A549 (cell line): ENCODE measurements at regions not wholly inside any gene's neighbourhood (a gene's known extent, or its start where the extent isn't known, plus 50 kb on each side); places are given as distances from the start of the nearest gene placed in this dataset.

ENCODE experiments used
- ATAC-seq, 2 experiments: fragments of 200-7000 bp in 1 of 2; fragments of >200 bp in 1 of 2; cut with Nextera tagmentation in 1 of 2; cut with Tn5 transposase in 1 of 2; 3 replicates each; pipeline versions ENCODE4 v1.8.0 to v1.9.1; 2018 to 2020; ENCODE audit warnings: mild to moderate bottlenecking in 1 of 2, moderate library complexity in 1 of 2
- CTCF ChIA-PET: fragments of 300-600 bp; sonication (Branson Sonifier 250); formaldehyde crosslinking; extraction: SDS; loops from one replicate; lab custom pipeline; 2021; ENCODE audit warnings: antibody characterized with exemption, inconsistent platforms; lab: Yijun Ruan, JAX
- POLR2A ChIA-PET: fragments of 350-600 bp; formaldehyde crosslinking; extraction: SDS; loops from one replicate; lab custom pipeline; 2021; ENCODE audit warnings: antibody characterized with exemption, inconsistent platforms; lab: Yijun Ruan, JAX
- DNase-seq, 2 experiments: peaks; one replicate each; pipeline versions ENCODE4 v3.0.0 to v3.0.0-alpha.2; 2011 to 2016; ENCODE audit warnings: low read depth in 1 of 2, low spot score in 1 of 2
- FAIRE-seq: peaks from 2 replicates; lab custom pipeline; 2011; peaks lifted over from hg19 to GRCh38; lab: Jason Lieb, UNC
- H3K27ac ChIP-seq, 2 experiments: fragments of >200 bp; sonication (Bioruptor Twin); formaldehyde crosslinking; 3 replicates each; pipeline ENCODE4 v1.5.1; 2016 to 2017
- H3K4me1 ChIP-seq: fragments of >200 bp; sonication (Bioruptor Twin); formaldehyde crosslinking; 3 replicates; pipeline ENCODE4 v1.6.1; 2016
- H3K4me2 ChIP-seq: fragments of >200 bp; sonication (Bioruptor Twin); formaldehyde crosslinking; 3 replicates; pipeline ENCODE4 v1.6.1; 2016
- H3K4me3 ChIP-seq: fragments of >200 bp; sonication (Bioruptor Twin); formaldehyde crosslinking; 3 replicates; pipeline ENCODE4 v1.5.1; 2016
- H3K9me3 ChIP-seq: fragments of >200 bp; sonication (Bioruptor Twin); formaldehyde crosslinking; 3 replicates; pipeline ENCODE4 v1.6.1; 2016
- BHLHE40 ChIP-seq: IDR thresholded peaks from 2 replicates; pipeline ENCODE4 v1.6.1; 2012; ENCODE audit warnings: low read depth, low read length, inconsistent platforms
- CBX2 ChIP-seq: fragments of 200-600 bp; sonication (generic); IDR thresholded peaks from 2 replicates; pipeline ENCODE4 v1.6.1; 2016; ENCODE audit warnings: low read depth, mild to moderate bottlenecking, borderline replicate concordance
- CHD4 ChIP-seq: fragments of 200-600 bp; sonication (generic); IDR thresholded peaks from 2 replicates; pipeline ENCODE4 v1.6.1; 2016; ENCODE audit warnings: antibody characterized with exemption, mild to moderate bottlenecking, borderline replicate concordance
- E2F6 ChIP-seq: IDR thresholded peaks from 2 replicates; pipeline ENCODE4 v1.6.1; 2012; ENCODE audit warnings: low read depth, borderline replicate concordance
- ELK1 ChIP-seq: fragments of 150-350 bp; IDR thresholded peaks from 2 replicates; pipeline ENCODE4 v1.6.1; 2014; ENCODE audit warnings: low read depth, mild to moderate bottlenecking, low read length
- HDAC2 ChIP-seq: fragments of 200-600 bp; sonication (generic); IDR thresholded peaks from 2 replicates; pipeline ENCODE4 v1.6.1; 2016
- HOXA7 ChIP-seq: fragments of 250-450 bp; sonication (Bioruptor Pico); IDR thresholded peaks from 2 replicates; pipeline ENCODE4 v1.5.0; 2020; ENCODE audit warnings: mild to moderate bottlenecking, moderate library complexity
- HOXB13 ChIP-seq: fragments of 250-450 bp; sonication (Bioruptor Pico); IDR thresholded peaks from 2 replicates; pipeline ENCODE4 v1.5.0; 2020; ENCODE audit warnings: low read depth, mild to moderate bottlenecking, moderate library complexity
- JUNB ChIP-seq: fragments of >200 bp; sonication (Bioruptor Twin); formaldehyde crosslinking; IDR thresholded peaks from 2 replicates; pipeline ENCODE4 v1.6.1; 2016
- KDM1A ChIP-seq: fragments of 200-600 bp; sonication (generic); IDR thresholded peaks from 2 replicates; pipeline ENCODE4 v1.6.1; 2016; ENCODE audit warnings: low read depth, mild to moderate bottlenecking
- KDM5A ChIP-seq: fragments of 200-600 bp; sonication (generic); IDR thresholded peaks from 2 replicates; pipeline ENCODE4 v1.6.1; 2016; ENCODE audit warnings: antibody characterized with exemption, mild to moderate bottlenecking
- MAFK ChIP-seq: fragments of 450-650 bp; IDR thresholded peaks from 2 replicates; pipeline ENCODE4 v1.6.1; 2014; ENCODE audit not compliant: partially characterized antibody
- NPAS2 ChIP-seq: fragments of 250-450 bp; sonication (Bioruptor Pico); IDR thresholded peaks from 2 replicates; pipeline ENCODE4 v1.8.0; 2022; ENCODE audit warnings: mild to moderate bottlenecking, moderate library complexity, borderline replicate concordance
- NR3C1 ChIP-seq: fragments of >200 bp; sonication (Bioruptor Twin); formaldehyde crosslinking; IDR thresholded peaks from 3 replicates; pipeline ENCODE4 v1.6.1; 2017
- PHF8 ChIP-seq: fragments of 200-600 bp; sonication (generic); IDR thresholded peaks from 2 replicates; pipeline ENCODE4 v1.6.1; 2016; ENCODE audit warnings: low read depth, mild to moderate bottlenecking, antibody characterized with exemption, moderate library complexity, borderline replicate concordance
- POLR2AphosphoS2 ChIP-seq: conservative IDR thresholded peaks from 2 replicates; pipeline ENCODE4 v1.6.1; 2012; ENCODE audit warnings: low read length, improper control_type of control experiment, inconsistent platforms
- RAD21 ChIP-seq, 2 experiments: fragments of >200 bp in 1 of 2; sonication (Bioruptor Twin) in 1 of 2; formaldehyde crosslinking in 1 of 2; IDR thresholded peaks in 1 of 2; conservative IDR thresholded peaks in 1 of 2; 2 replicates in 1 of 2; 3 replicates in 1 of 2; pipeline ENCODE4 v1.6.1; 2012 to 2018; ENCODE audit warnings: inconsistent platforms in 1 of 2
- RARB ChIP-seq: fragments of 250-450 bp; sonication (Bioruptor Pico); IDR thresholded peaks from 2 replicates; pipeline ENCODE4 v1.8.0; 2021; ENCODE audit warnings: mild to moderate bottlenecking, moderate library complexity
- RNF2 ChIP-seq: fragments of 200-600 bp; sonication (generic); IDR thresholded peaks from 2 replicates; pipeline ENCODE4 v1.6.1; 2016; ENCODE audit warnings: low read depth, mild to moderate bottlenecking, antibody characterized with exemption, moderate library complexity, borderline replicate concordance
- SREBF2 ChIP-seq: fragments of 450-650 bp; IDR thresholded peaks from 2 replicates; pipeline ENCODE4 v1.6.1; 2014; ENCODE audit warnings: mild to moderate bottlenecking, moderate library complexity
- USF2 ChIP-seq: fragments of 450-650 bp; IDR thresholded peaks from 2 replicates; pipeline ENCODE4 v1.6.1; 2014; ENCODE audit warnings: antibody characterized with exemption
- WGBS: methylation state at CpG from one replicate; pipeline ENCODE4 v1.1.6; 2017; ENCODE audit errors: missing lambda C conversion rate; 5-methylcytosine and 5-hydroxymethylcytosine counted together

- TF ChIP-seq POLR2AphosphoS2 (no peak), MAFK (peak; percentile 74)
Measured at GRCh38 chr16:79995315-79995714, 394.8 kb upstream of the MAF start.

GRCh38 chr16:79994418-79994817 is 393.9 kb upstream of the MAF start:
- CTCF ChIA-PET = interaction anchor here (0.8 to 1.2 kb wide), 2 partner anchors 90 to 206 kb away, joined by 3 to 4 read pairs; no protein-coding TSS in a partner anchor
- Histone ChIP-seq H3K4me2 (no peak overlapping the region), H3K4me3 (no peak overlapping the region), H3K27ac (no peak overlapping the region), H3K4me1 (no peaks in the 10 kb centered on the region), H3K9me3 (no peaks in the 10 kb centered on the region)
- POLR2A ChIA-PET = no interaction called here
- no peak for TF ChIP-seq RARB (CRISPR knock-in tag)
- FAIRE-seq (no peak), DNase-seq (no peak), ATAC-seq (no peak)
- 62% methylated on average over 5 of the region's 5 CpGs for WGBS

More at GRCh38 chr16:79995315-79995714, 394.8 kb upstream of the MAF start:
- Histone ChIP-seq H3K4me1 (no peaks in the 10 kb centered on the region), H3K27ac (no peak overlapping the region), H3K9me3 (no peaks in the 10 kb centered on the region), H3K4me3 (no peak overlapping the region), H3K4me2 (no peak overlapping the region)
- WGBS = 86% methylated on average over 7 of the region's 7 CpGs
- DNase-seq (no peak), FAIRE-seq (no peak), ATAC-seq (no peak)
- CTCF ChIA-PET = no interaction called here
- POLR2A ChIA-PET = no interaction called here

GRCh38 chr16:79993629-79994209 is 393.2 kb upstream of the MAF start:
- 88% methylated on average over 5 of the region's 5 CpGs for WGBS
- no peak for ATAC-seq
- no peak overlapping the region for H3K4me3 ChIP-seq
- no peak overlapping the region for H3K4me2 ChIP-seq
- H3K4me1 ChIP-seq = no peaks in the 10 kb centered on the region
- no peaks in the 10 kb centered on the region for H3K9me3 ChIP-seq
- CTCF ChIA-PET = interaction anchor here (0.6 to 2.4 kb wide), 6 partner anchors 8 to 206 kb away, joined by 3 to 8 read pairs (median 3); no protein-coding TSS in a partner anchor
- no peak overlapping the region for H3K27ac ChIP-seq
- TF ChIP-seq JUNB = no peak
- TF ChIP-seq NPAS2 (CRISPR knock-in tag) = no peak
- TF ChIP-seq ELK1 = no peak
- TF ChIP-seq HDAC2 = no peak
- TF ChIP-seq RNF2 = no peak
- TF ChIP-seq SREBF2 = no peak
- no peak for TF ChIP-seq CBX2
- no peak for TF ChIP-seq CHD4
- no peak for TF ChIP-seq NR3C1
- TF ChIP-seq MAFK = no peak
- TF ChIP-seq BHLHE40 = no peak
- TF ChIP-seq HOXA7 (CRISPR knock-in tag) = no peak
- TF ChIP-seq USF2 = no peak
- no peak for TF ChIP-seq HOXB13 (CRISPR knock-in tag)
- TF ChIP-seq KDM5A = no peak
- no peak for TF ChIP-seq PHF8
- TF ChIP-seq KDM1A = no peak
- TF ChIP-seq E2F6 = no peak
- TF ChIP-seq RAD21 (conservative IDR thresholded peaks at IDR 0.05 in 1 of 2, IDR thresholded peaks at IDR 0.05 in 1 of 2) = no peak
- POLR2A ChIA-PET = no interaction called here
- no peak for DNase-seq
- FAIRE-seq = no peak
